H1 (cell line): ENCODE measurements at regions not wholly inside any gene's neighbourhood (a gene's known extent, or its start where the extent isn't known, plus 50 kb on each side); places are given as distances from the start of the nearest gene placed in this dataset.

Experiments
- CTCF ChIA-PET: fragments of 300-600 bp; sonication (Branson Sonifier 250); formaldehyde crosslinking; loops from one replicate; lab custom pipeline; 2021; ENCODE audit not compliant: partially characterized antibody; lab: Charles Lee
- POLR2A ChIA-PET: fragments of 300-600 bp; sonication (Branson Sonifier 250); formaldehyde crosslinking; loops from one replicate; lab custom pipeline; 2021; ENCODE audit warnings: inconsistent platforms; ENCODE audit not compliant: partially characterized antibody; lab: Charles Lee
- DNase-seq, 2 experiments: peaks; one replicate each; pipeline versions ENCODE4 v3.0.0 to v3.0.0-alpha.2; 2010 to 2022; ENCODE audit warnings: low spot score in 2 of 2, low read depth in 1 of 2, mixed read lengths in 1 of 2
- FAIRE-seq: peaks from 2 replicates; lab custom pipeline; 2011; peaks lifted over from hg19 to GRCh38; lab: Jason Lieb, UNC
- H2AFZ ChIP-seq: 2 replicates; pipeline ENCODE4 v1.8.1; 2012; ENCODE audit warnings: low read length, inconsistent platforms
- H2AK5ac ChIP-seq: 2 replicates; pipeline ENCODE4 v1.6.1; 2013; ENCODE audit warnings: low read depth, low read length
- H2BK120ac ChIP-seq: replicated peaks from 2 replicates; pipeline ENCODE3; 2013; ENCODE audit warnings: low read depth, low read length, inconsistent platforms
- H2BK12ac ChIP-seq: 2 replicates; pipeline ENCODE4 v1.6.1; 2013; ENCODE audit warnings: low read depth, low read length
- H2BK15ac ChIP-seq: 2 replicates; pipeline ENCODE4 v1.6.1; 2013; ENCODE audit warnings: low read length
- H2BK20ac ChIP-seq: 2 replicates; pipeline ENCODE4 v1.6.1; 2013; ENCODE audit warnings: low read length
- H2BK5ac ChIP-seq: 2 replicates; pipeline ENCODE4 v1.6.1; 2013; ENCODE audit warnings: low read depth, low read length
- H3K14ac ChIP-seq: 2 replicates; pipeline ENCODE4 v1.6.1; 2013; ENCODE audit warnings: inconsistent platforms; ENCODE audit not compliant: insufficient read length
- H3K18ac ChIP-seq: 2 replicates; pipeline ENCODE4 v1.6.1; 2013; ENCODE audit warnings: low read length; ENCODE audit errors: extremely low read depth
- H3K23ac ChIP-seq: 2 replicates; pipeline ENCODE4 v1.6.1; 2013; ENCODE audit warnings: inconsistent platforms; ENCODE audit not compliant: insufficient read length
- H3K23me2 ChIP-seq: 2 replicates; pipeline ENCODE4 v1.6.1; 2013; ENCODE audit warnings: low read depth, low read length
- H3K27ac ChIP-seq: 2 replicates; pipeline ENCODE4 v1.6.1; 2011; ENCODE audit warnings: low read depth, low read length, inconsistent platforms
- H3K27me3 ChIP-seq, 4 experiments: replicated peaks in 1 of 4; 1 replicate in 1 of 4; 2 replicates in 3 of 4; pipeline versions ENCODE4 v1.6.1 to v1.8.1; 2011 to 2013; ENCODE audit warnings: low read length in 3 of 4, mild to moderate bottlenecking in 3 of 4, inconsistent platforms in 2 of 4, mixed read lengths in 2 of 4, moderate library complexity in 1 of 4; ENCODE audit not compliant: control insufficient read depth in 3 of 4, insufficient read depth in 3 of 4; ENCODE audit errors: extremely low read depth in 1 of 4
- H3K36me3 ChIP-seq, 4 experiments: 2 replicates each; pipeline versions ENCODE4 v1.6.1 to v1.8.1; 2011 to 2013; ENCODE audit warnings: mild to moderate bottlenecking in 4 of 4, low read length in 3 of 4, moderate library complexity in 2 of 4, control low read depth in 1 of 4, inconsistent platforms in 1 of 4; ENCODE audit not compliant: insufficient read depth in 4 of 4, control insufficient read depth in 2 of 4
- H3K4ac ChIP-seq: replicated peaks from 2 replicates; pipeline ENCODE3; 2013; ENCODE audit warnings: low read length, low read depth, mixed read lengths, inconsistent platforms; ENCODE audit not compliant: insufficient read length
- H3K4me1 ChIP-seq, 4 experiments: replicated peaks in 1 of 4; 1 replicate in 1 of 4; 2 replicates in 3 of 4; pipeline versions ENCODE4 v1.6.1 to v1.8.1; 2011 to 2013; ENCODE audit warnings: low read length in 3 of 4, inconsistent platforms in 2 of 4, mixed read lengths in 1 of 4; ENCODE audit not compliant: insufficient read depth in 4 of 4, control insufficient read depth in 3 of 4
- H3K4me2 ChIP-seq, 2 experiments: 2 replicates each; pipeline versions ENCODE4 v1.6.1 to v1.8.1; 2011 to 2013; ENCODE audit warnings: low read depth in 2 of 2, low read length in 2 of 2, control low read depth in 1 of 2, inconsistent platforms in 1 of 2, mild to moderate bottlenecking in 1 of 2; ENCODE audit not compliant: insufficient read depth in 1 of 2
- H3K4me3 ChIP-seq, 4 experiments: fragments of 200-600, 300-600 bp in 1 of 4; sonication (generic), shearing (Covaris generic), sonication (Bioruptor Twin) in 1 of 4; 2 replicates each; pipeline versions ENCODE4 v1.5.1 to v1.8.1; 2011 to 2016; ENCODE audit warnings: low read length in 4 of 4, low read depth in 3 of 4, control low read depth in 2 of 4, inconsistent platforms in 2 of 4, mild to moderate bottlenecking in 2 of 4, mixed read lengths in 1 of 4, moderate library complexity in 1 of 4; ENCODE audit not compliant: insufficient read depth in 2 of 4; ENCODE audit errors: extremely low read depth in 1 of 4
- H3K56ac ChIP-seq: replicated peaks from 2 replicates; pipeline ENCODE3; 2013; ENCODE audit warnings: low read depth, mild to moderate bottlenecking, mixed read lengths, low read length, inconsistent platforms; ENCODE audit not compliant: insufficient read length
- H3K79me1 ChIP-seq: 2 replicates; pipeline ENCODE4 v1.6.1; 2013; ENCODE audit warnings: low read depth, low read length, control low read depth
- H3K79me2 ChIP-seq, 2 experiments: 2 replicates each; pipeline versions ENCODE4 v1.6.1 to v1.8.1; 2012 to 2013; ENCODE audit warnings: low read length in 2 of 2, mild to moderate bottlenecking in 2 of 2, inconsistent platforms in 1 of 2; ENCODE audit not compliant: insufficient read depth in 2 of 2, control insufficient read depth in 1 of 2
- H3K9ac ChIP-seq, 4 experiments: replicated peaks in 1 of 4; 1 replicate in 1 of 4; 2 replicates in 3 of 4; pipeline versions ENCODE4 v1.6.1 to v1.8.1; 2011 to 2013; ENCODE audit warnings: low read depth in 3 of 4, low read length in 3 of 4, control low read depth in 2 of 4, mild to moderate bottlenecking in 2 of 4, moderate library complexity in 2 of 4, inconsistent platforms in 1 of 4; ENCODE audit errors: extremely low read depth in 1 of 4
- H3K9me3 ChIP-seq, 2 experiments: 2 replicates each; pipeline versions ENCODE4 v1.6.1 to v1.8.1; 2012 to 2013; ENCODE audit warnings: mild to moderate bottlenecking in 2 of 2, moderate library complexity in 2 of 2, control low read depth in 1 of 2, inconsistent platforms in 1 of 2, low read depth in 1 of 2, low read length in 1 of 2, mixed read lengths in 1 of 2; ENCODE audit not compliant: insufficient read depth in 2 of 2
- H4K20me1 ChIP-seq, 2 experiments: replicated peaks in 1 of 2; 2 replicates each; pipeline versions ENCODE3 to v1.8.1; 2011 to 2013; ENCODE audit warnings: inconsistent platforms in 2 of 2, low read length in 2 of 2, mild to moderate bottlenecking in 1 of 2; ENCODE audit not compliant: insufficient read depth in 2 of 2, control insufficient read depth in 1 of 2
- H4K5ac ChIP-seq: 2 replicates; pipeline ENCODE4 v1.6.1; 2013; ENCODE audit warnings: low read length, low read depth, mixed read lengths, inconsistent platforms; ENCODE audit not compliant: insufficient read length
- H4K8ac ChIP-seq: 2 replicates; pipeline ENCODE4 v1.8.0; 2013; ENCODE audit warnings: mild to moderate bottlenecking, moderate library complexity, low read length, inconsistent platforms; ENCODE audit not compliant: insufficient read depth; ENCODE audit errors: extremely low read depth
- H4K91ac ChIP-seq: replicated peaks from 2 replicates; pipeline ENCODE3; 2013; ENCODE audit warnings: low read length, mixed read lengths, inconsistent platforms; ENCODE audit not compliant: insufficient read length
- CBX5 ChIP-seq: fragments of 300-800, 300-1000 bp; sonication (generic); IDR thresholded peaks from 2 replicates; pipeline ENCODE4 v1.7.1; 2016; ENCODE audit warnings: antibody characterized with exemption, low read length, low read depth
- CBX8 ChIP-seq: fragments of 300-800, 300-1000 bp; sonication (generic); IDR thresholded peaks from 2 replicates; pipeline ENCODE4 v1.7.1; 2016; ENCODE audit warnings: low read depth, low read length, borderline replicate concordance
- CTCF ChIP-seq, 3 experiments: IDR thresholded peaks; 1 replicate in 2 of 3; 2 replicates in 1 of 3; pipeline versions ENCODE4 v1.5.1 to v1.6.1; 2011; ENCODE audit warnings: low read length in 3 of 3, mild to moderate bottlenecking in 3 of 3, inconsistent platforms in 2 of 3, low read depth in 1 of 3, moderate library complexity in 1 of 3; ENCODE audit not compliant: insufficient read depth in 1 of 3; ENCODE audit errors: control extremely low read depth in 1 of 3
- FOSL1 ChIP-seq: IDR thresholded peaks from 2 replicates; pipeline ENCODE4 v1.6.1; 2011; ENCODE audit warnings: mild to moderate bottlenecking, low read depth, low read length, moderate library complexity; ENCODE audit not compliant: insufficient read depth
- KDM1A ChIP-seq: fragments of 200-600, 300-600 bp; sonication (generic); IDR thresholded peaks from 2 replicates; pipeline ENCODE4 v1.7.1; 2016; ENCODE audit warnings: mild to moderate bottlenecking, low read length, borderline replicate concordance
- KDM5A ChIP-seq: fragments of 200-600 bp; IDR thresholded peaks from 2 replicates; pipeline ENCODE4 v1.7.1; 2012; ENCODE audit warnings: mild to moderate bottlenecking, low read length, inconsistent platforms, mixed read lengths
- MAFK ChIP-seq: IDR thresholded peaks from 2 replicates; pipeline ENCODE4 v1.6.1; 2012; ENCODE audit warnings: low read depth, mild to moderate bottlenecking, improper control_type of control experiment, low read length
- PHF8 ChIP-seq: fragments of 200-600 bp; sonication (generic); conservative IDR thresholded peaks from 2 replicates; pipeline ENCODE4 v1.7.1; 2012; ENCODE audit warnings: low read depth, mild to moderate bottlenecking, inconsistent platforms, low read length, moderate library complexity
- RAD21 ChIP-seq, 2 experiments: IDR thresholded peaks in 1 of 2; conservative IDR thresholded peaks in 1 of 2; 2 replicates each; pipeline ENCODE4 v1.6.1; 2011; ENCODE audit warnings: low read depth in 2 of 2, low read length in 2 of 2, improper control_type of control experiment in 1 of 2, inconsistent platforms in 1 of 2, mild to moderate bottlenecking in 1 of 2, moderate library complexity in 1 of 2
- SP2 ChIP-seq: IDR thresholded peaks from 2 replicates; pipeline ENCODE4 v1.6.1; 2012; ENCODE audit warnings: mild to moderate bottlenecking, low read length, inconsistent platforms
- TBP ChIP-seq: IDR thresholded peaks from 2 replicates; pipeline ENCODE4 v1.6.1; 2011; ENCODE audit warnings: low read depth, low read length, improper control_type of control experiment
- TCF12 ChIP-seq: IDR thresholded peaks from 2 replicates; pipeline ENCODE4 v1.6.1; 2011; ENCODE audit warnings: low read depth, mild to moderate bottlenecking, low read length
- WGBS, 2 experiments: shearing (Covaris generic) in 1 of 2; methylation state at CpG; one replicate each; pipeline versions ENCODE4 v1.1.6 to v1.1.7; 2013 to 2015; ENCODE audit warnings: low lambda C conversion rate in 2 of 2, mixed read lengths in 2 of 2, inconsistent platforms in 1 of 2, low coverage in 1 of 2, missing lambda C conversion rate in 1 of 2; ENCODE audit not compliant: insufficient replicate concordance in 2 of 2, insufficient coverage in 1 of 2, insufficient read length in 1 of 2; ENCODE audit errors: extremely low coverage in 1 of 2, missing lambda C conversion rate in 1 of 2; 5-methylcytosine and 5-hydroxymethylcytosine counted together

- H4K20me1 ChIP-seq, result no peaks in the 10 kb centered on the region
- POLR2A ChIA-PET, result no interaction called here
- H2BK12ac ChIP-seq, result no peak overlapping the region
- H3K79me1 ChIP-seq, result no peaks in the 10 kb centered on the region
- H3K27me3 ChIP-seq, result no peaks in the 10 kb centered on the region; a peak in 1 of 7 replicates
- H3K27ac ChIP-seq, result no peak overlapping the region
- no peak overlapping the region for H2AK5ac ChIP-seq
- no peak overlapping the region for H3K4me2 ChIP-seq
- H2BK5ac ChIP-seq, result no peak overlapping the region
- CTCF ChIA-PET, result interaction anchor here (0.6 to 14.2 kb wide), 3 partner anchors 12 to 210 kb away, joined by 3 to 139 read pairs (median 7); no protein-coding TSS in a partner anchor
- H2BK120ac ChIP-seq, result no peak overlapping the region
- H4K5ac ChIP-seq, result no peak overlapping the region
- no peak overlapping the region for H3K4me3 ChIP-seq
- H3K36me3 ChIP-seq, result no peaks in the 10 kb centered on the region
- no peak overlapping the region for H2AFZ ChIP-seq
- H3K4ac ChIP-seq, result no peak overlapping the region
- no peaks in the 10 kb centered on the region for H3K79me2 ChIP-seq
- no peak overlapping the region for H2BK15ac ChIP-seq
- H3K23me2 ChIP-seq, result peaks cover 1% of the 10 kb centered on the region
- DNase-seq, result peak in 1 of 2 experiments; percentile 10
- no peak overlapping the region for H2BK20ac ChIP-seq
- H3K14ac ChIP-seq, result no peak overlapping the region
- no peak overlapping the region for H3K56ac ChIP-seq
- H3K4me1 ChIP-seq, result peaks cover 0 to 3% (median 0%) of the 10 kb centered on the region in 4 experiments; a peak in 2 of 7 replicates
- H4K91ac ChIP-seq, result no peak overlapping the region
- H4K8ac ChIP-seq, result no peak overlapping the region
- H3K9ac ChIP-seq, result no peak overlapping the region
- no peak for FAIRE-seq
- no peak overlapping the region for H3K18ac ChIP-seq
- H3K9me3 ChIP-seq, result no peaks in the 10 kb centered on the region
- no peak overlapping the region for H3K23ac ChIP-seq
- 78% methylated on average over 3 of the region's 3 CpGs; no CpG with 5 or more reads in 1 of the 2 experiments for WGBS, 2 experiments
- TF ChIP-seq RAD21 (IDR thresholded peaks at IDR 0.05 in 1 of 2, conservative IDR thresholded peaks at IDR 0.05 in 1 of 2; ENCODE audit: low read depth in 2 of 2, low read length in 2 of 2), result no peak
- TF ChIP-seq KDM5A, result no peak
- TF ChIP-seq TBP, result no peak
- no peak for TF ChIP-seq CBX8
- TF ChIP-seq CTCF (IDR thresholded peaks at IDR 0.05; ENCODE audit: control extremely low read depth in 1 of 3, insufficient read depth in 1 of 3, low read depth in 1 of 3, low read length in 3 of 3), result no peak
- TF ChIP-seq KDM1A, result no peak
- TF ChIP-seq CBX5, result no peak
- no peak for TF ChIP-seq TCF12
- TF ChIP-seq PHF8, result no peak
- TF ChIP-seq SP2, result no peak
- TF ChIP-seq FOSL1, result no peak
- no peak for TF ChIP-seq MAFK
These were observed 357.8 kb downstream of the MATN1 start for GRCh38 chr1:30365596-30365995.
